ENCODE measurements at regions not wholly inside any gene's neighbourhood (a gene's known extent, or its start where the extent isn't known, plus 50 kb on each side); places are given as distances from the start of the nearest gene placed in this dataset.

GRCh38 chr2:104563398-104563996 lies 290.4 kb upstream of the POU3F3 start:
- DNase-seq = no peak
- TF ChIP-seq POLR2A (IDR thresholded peaks at IDR 0.05; ENCODE audit: low read length) = no peak
- no peak for TF ChIP-seq GATA1 (IDR thresholded peaks at IDR 0.05; ENCODE audit: low read depth, low read length)

GRCh38 chr2:104568247-104568646 lies 285.7 kb upstream of the POU3F3 start:
- TF ChIP-seq GATA1 (IDR thresholded peaks at IDR 0.05; ENCODE audit: low read depth, low read length) (no peak), POLR2A (IDR thresholded peaks at IDR 0.05; ENCODE audit: low read length) (no peak)
- DNase-seq = no peak

- DNase-seq = no peak
- TF ChIP-seq POLR2A (IDR thresholded peaks at IDR 0.05; ENCODE audit: low read length) (no peak), GATA1 (IDR thresholded peaks at IDR 0.05; ENCODE audit: low read depth, low read length) (no peak)
These were observed 283.7 kb upstream of the POU3F3 start for GRCh38 chr2:104570259-104570658.

- TF ChIP-seq POLR2A (IDR thresholded peaks at IDR 0.05; ENCODE audit: low read length) (no peak), GATA1 (IDR thresholded peaks at IDR 0.05; ENCODE audit: low read depth, low read length) (no peak)
- DNase-seq = no peak
These were observed 281.1 kb upstream of the POU3F3 start for GRCh38 chr2:104572834-104573233.

- DNase-seq = no peak
- TF ChIP-seq GATA1 (IDR thresholded peaks at IDR 0.05; ENCODE audit: low read depth, low read length) (no peak), POLR2A (IDR thresholded peaks at IDR 0.05; ENCODE audit: low read length) (no peak)
These were observed 279.5 kb upstream of the POU3F3 start for GRCh38 chr2:104574367-104574766.

GRCh38 chr2:104577143-104577542 lies 276.8 kb upstream of the POU3F3 start:
- no peak for DNase-seq
- TF ChIP-seq POLR2A (IDR thresholded peaks at IDR 0.05; ENCODE audit: low read length) (no peak), GATA1 (IDR thresholded peaks at IDR 0.05; ENCODE audit: low read depth, low read length) (no peak)

GRCh38 chr2:104582471-104582870 lies 271.4 kb upstream of the POU3F3 start:
- no peak for DNase-seq

GRCh38 chr2:104583811-104584210 lies 270.1 kb upstream of the POU3F3 start:
- TF ChIP-seq POLR2A (IDR thresholded peaks at IDR 0.05; ENCODE audit: low read length) (no peak), GATA1 (IDR thresholded peaks at IDR 0.05; ENCODE audit: low read depth, low read length) (no peak)
- DNase-seq = no peak

More at GRCh38 chr2:104582471-104582870, 271.4 kb upstream of the POU3F3 start:
- TF ChIP-seq POLR2A (IDR thresholded peaks at IDR 0.05; ENCODE audit: low read length) = no peak
- no peak for TF ChIP-seq GATA1 (IDR thresholded peaks at IDR 0.05; ENCODE audit: low read depth, low read length)

- no peak for DNase-seq
- TF ChIP-seq GATA1 (IDR thresholded peaks at IDR 0.05; ENCODE audit: low read depth, low read length) = no peak
- no peak for TF ChIP-seq POLR2A (IDR thresholded peaks at IDR 0.05; ENCODE audit: low read length)
These were observed 269.5 kb upstream of the POU3F3 start for GRCh38 chr2:104584393-104584792.

- DNase-seq = no peak
- no peak for TF ChIP-seq POLR2A (IDR thresholded peaks at IDR 0.05; ENCODE audit: low read length)
- TF ChIP-seq GATA1 (IDR thresholded peaks at IDR 0.05; ENCODE audit: low read depth, low read length) = no peak
These were observed 258.3 kb upstream of the POU3F3 start for GRCh38 chr2:104595576-104595975.

- no peak for DNase-seq
- TF ChIP-seq GATA1 (IDR thresholded peaks at IDR 0.05; ENCODE audit: low read depth, low read length) (no peak), POLR2A (IDR thresholded peaks at IDR 0.05; ENCODE audit: low read length) (no peak)
These were observed 256.0 kb upstream of the POU3F3 start for GRCh38 chr2:104597942-104598341.

- DNase-seq = no peak
These were observed 255.3 kb upstream of the POU3F3 start for GRCh38 chr2:104598636-104599035.

GRCh38 chr2:104599787-104600510 lies 254.0 kb upstream of the POU3F3 start:
- DNase-seq = no peak
- no peak for TF ChIP-seq POLR2A (IDR thresholded peaks at IDR 0.05; ENCODE audit: low read length)
- no peak for TF ChIP-seq GATA1 (IDR thresholded peaks at IDR 0.05; ENCODE audit: low read depth, low read length)

More at GRCh38 chr2:104598636-104599035, 255.3 kb upstream of the POU3F3 start:
- TF ChIP-seq POLR2A (IDR thresholded peaks at IDR 0.05; ENCODE audit: low read length) (no peak), GATA1 (IDR thresholded peaks at IDR 0.05; ENCODE audit: low read depth, low read length) (no peak)

- TF ChIP-seq POLR2A (IDR thresholded peaks at IDR 0.05; ENCODE audit: low read length) (no peak), GATA1 (IDR thresholded peaks at IDR 0.05; ENCODE audit: low read depth, low read length) (no peak)
- no peak for DNase-seq
These were observed 247.9 kb upstream of the POU3F3 start for GRCh38 chr2:104606056-104606455.

GRCh38 chr2:104616856-104617255 lies 237.1 kb upstream of the POU3F3 start:
- no peak for TF ChIP-seq POLR2A (IDR thresholded peaks at IDR 0.05; ENCODE audit: low read length)
- TF ChIP-seq GATA1 (IDR thresholded peaks at IDR 0.05; ENCODE audit: low read depth, low read length) = no peak
- DNase-seq = no peak
